ENCODE measurements at regions not wholly inside any gene's neighbourhood (a gene's known extent, or its start where the extent isn't known, plus 50 kb on each side); places are given as distances from the start of the nearest gene placed in this dataset.

DNA sequence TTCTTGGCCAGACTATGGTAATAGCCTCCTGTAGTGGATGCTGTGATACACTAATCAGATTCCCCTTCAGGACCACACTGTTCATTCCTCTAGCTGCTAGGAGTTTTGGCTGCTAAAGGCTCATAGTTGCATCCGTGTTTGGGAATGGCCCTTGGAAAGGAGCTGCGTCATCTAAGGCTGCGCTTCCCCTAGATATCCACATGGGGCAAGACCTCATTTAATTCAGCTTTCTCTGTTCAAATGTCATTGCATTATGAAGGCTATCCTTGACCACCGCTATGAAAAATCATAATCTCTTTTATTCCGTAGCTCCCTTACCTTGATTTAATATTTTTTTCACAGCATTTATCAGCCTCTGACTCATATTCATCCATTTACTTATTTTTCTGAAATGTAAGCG is 258.3 kb upstream of the NR4A3 start:
- Histone ChIP-seq H3K4me1 (no peaks in the 10 kb centered on the region), H3K27ac (no peak overlapping the region), H3K4me2 (no peak overlapping the region), H3K9me3 (no peaks in the 10 kb centered on the region), H3K4me3 (no peak overlapping the region)
- DNase-seq (ENCODE audit: low read depth in 1 of 2, low spot score in 1 of 2) (peak in 1 of 2 experiments; percentile 30), ATAC-seq (peak; percentile 71 to 87; a peak in 5 of 6 replicates), FAIRE-seq (no peak)
- ChIA-PET CTCF (interaction anchor here (1.3 kb wide), 2 partner anchors 9 to 13 kb away, joined by 3 to 6 read pairs; no protein-coding TSS in a partner anchor), POLR2A (no interaction called here)
- no peak for TF ChIP-seq MAZ (IDR thresholded peaks at IDR 0.05; ENCODE audit: borderline replicate concordance, low read depth, low read length)
- no peak for TF ChIP-seq NFE2L2 (conservative IDR thresholded peaks at IDR 0.05; ENCODE audit: low read length)
- no peak for TF ChIP-seq KDM1A (IDR thresholded peaks at IDR 0.05; ENCODE audit: low read depth)
- TF ChIP-seq SREBF2 (IDR thresholded peaks at IDR 0.05), result no peak
- TF ChIP-seq KDM5A (IDR thresholded peaks at IDR 0.05), result no peak
- TF ChIP-seq, protein P1, sequence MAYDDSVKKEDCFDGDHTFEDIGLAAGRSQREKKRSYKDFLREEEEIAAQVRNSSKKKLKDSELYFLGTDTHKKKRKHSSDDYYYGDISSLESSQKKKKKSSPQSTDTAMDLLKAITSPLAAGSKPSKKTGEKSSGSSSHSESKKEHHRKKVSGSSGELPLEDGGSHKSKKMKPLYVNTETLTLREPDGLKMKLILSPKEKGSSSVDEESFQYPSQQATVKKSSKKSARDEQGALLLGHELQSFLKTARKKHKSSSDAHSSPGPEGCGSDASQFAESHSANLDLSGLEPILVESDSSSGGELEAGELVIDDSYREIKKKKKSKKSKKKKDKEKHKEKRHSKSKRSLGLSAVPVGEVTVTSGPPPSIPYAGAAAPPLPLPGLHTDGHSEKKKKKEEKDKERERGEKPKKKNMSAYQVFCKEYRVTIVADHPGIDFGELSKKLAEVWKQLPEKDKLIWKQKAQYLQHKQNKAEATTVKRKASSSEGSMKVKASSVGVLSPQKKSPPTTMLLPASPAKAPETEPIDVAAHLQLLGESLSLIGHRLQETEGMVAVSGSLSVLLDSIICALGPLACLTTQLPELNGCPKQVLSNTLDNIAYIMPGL (CRISPR knock-in tag; IDR thresholded peaks at IDR 0.05; ENCODE audit: borderline replicate concordance), result no peak
- no peak for TF ChIP-seq RFX5 (IDR thresholded peaks at IDR 0.05)
- WGBS (ENCODE audit: missing lambda C conversion rate), result 34% methylated on average over 6 of the region's 6 CpGs

DNA sequence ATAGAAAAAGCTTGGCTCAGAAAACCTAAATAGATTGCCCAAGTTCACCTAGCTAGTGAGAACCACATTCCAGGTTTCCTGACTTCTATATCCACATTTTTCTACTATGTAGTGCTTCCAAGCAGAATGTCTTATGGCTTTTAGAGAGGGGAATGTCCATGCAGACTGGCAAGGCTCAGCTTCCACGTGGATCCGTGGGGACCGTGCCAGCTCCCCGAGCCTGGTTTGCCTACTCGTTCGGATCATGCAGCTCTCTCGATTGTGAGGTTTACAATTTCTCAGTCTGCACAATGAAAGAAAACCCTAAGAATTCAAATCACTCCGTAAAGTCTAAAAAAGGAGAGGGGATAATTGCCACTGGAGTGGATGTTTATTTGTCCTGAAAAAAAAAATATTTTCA is 256.5 kb upstream of the NR4A3 start:
- no peak for DNase-seq (ENCODE audit: low read depth in 1 of 2, low spot score in 1 of 2)
- POLR2A ChIA-PET, result no interaction called here
- Histone ChIP-seq H3K4me1 (no peaks in the 10 kb centered on the region), H3K27ac (no peak overlapping the region), H3K9me3 (no peaks in the 10 kb centered on the region), H3K4me2 (no peak overlapping the region), H3K4me3 (no peak overlapping the region)
- CTCF ChIA-PET, result no interaction called here
- TF ChIP-seq CEBPB (IDR thresholded peaks at IDR 0.05) (no peak), ZSCAN20 (CRISPR knock-in tag; IDR thresholded peaks at IDR 0.05) (no peak), TFCP2L1 (CRISPR knock-in tag; IDR thresholded peaks at IDR 0.05) (no peak), POLR2AphosphoS2 (conservative IDR thresholded peaks at IDR 0.05; ENCODE audit: low read length) (no peak), HOXA7 (CRISPR knock-in tag; IDR thresholded peaks at IDR 0.05) (no peak)
- FAIRE-seq, result no peak
- no peak for ATAC-seq
- WGBS (ENCODE audit: missing lambda C conversion rate), result 3% methylated on average over 8 of the region's 8 CpGs

DNA sequence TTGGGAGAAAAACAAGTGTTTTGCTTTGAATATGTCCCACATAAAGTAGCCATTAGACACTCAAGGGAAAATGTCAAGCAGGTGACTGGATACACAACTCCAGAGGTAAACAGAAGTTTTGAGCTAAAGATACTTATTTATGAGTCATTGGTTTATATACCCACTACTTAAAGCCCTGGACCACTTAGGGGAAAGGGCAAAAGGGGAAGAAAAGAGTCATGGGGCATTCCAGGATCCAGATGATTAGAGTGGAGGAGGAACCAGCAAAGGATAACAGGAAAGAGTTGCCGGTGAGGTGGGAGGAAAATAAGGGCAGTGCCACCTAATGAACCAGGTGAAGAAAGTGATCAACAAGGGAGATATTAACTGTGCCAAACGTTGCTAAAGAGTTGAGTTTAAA is 254.2 kb upstream of the NR4A3 start:
- no peak for TF ChIP-seq POLR2AphosphoS2 (conservative IDR thresholded peaks at IDR 0.05; ENCODE audit: low read length)
- no peak for TF ChIP-seq KDM1A (IDR thresholded peaks at IDR 0.05; ENCODE audit: low read depth)
- TF ChIP-seq, protein P2, sequence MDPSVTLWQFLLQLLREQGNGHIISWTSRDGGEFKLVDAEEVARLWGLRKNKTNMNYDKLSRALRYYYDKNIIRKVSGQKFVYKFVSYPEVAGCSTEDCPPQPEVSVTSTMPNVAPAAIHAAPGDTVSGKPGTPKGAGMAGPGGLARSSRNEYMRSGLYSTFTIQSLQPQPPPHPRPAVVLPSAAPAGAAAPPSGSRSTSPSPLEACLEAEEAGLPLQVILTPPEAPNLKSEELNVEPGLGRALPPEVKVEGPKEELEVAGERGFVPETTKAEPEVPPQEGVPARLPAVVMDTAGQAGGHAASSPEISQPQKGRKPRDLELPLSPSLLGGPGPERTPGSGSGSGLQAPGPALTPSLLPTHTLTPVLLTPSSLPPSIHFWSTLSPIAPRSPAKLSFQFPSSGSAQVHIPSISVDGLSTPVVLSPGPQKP (IDR thresholded peaks at IDR 0.05; ENCODE audit: low read depth, low read length), result no peak
- no peak for TF ChIP-seq FOXS1 (CRISPR knock-in tag; IDR thresholded peaks at IDR 0.05)
- TF ChIP-seq FOSL2 (IDR thresholded peaks at IDR 0.05), result no peak
- TF ChIP-seq FOSL2 (CRISPR knock-in tag; IDR thresholded peaks at IDR 0.05), result no peak
- TF ChIP-seq, protein P3, sequence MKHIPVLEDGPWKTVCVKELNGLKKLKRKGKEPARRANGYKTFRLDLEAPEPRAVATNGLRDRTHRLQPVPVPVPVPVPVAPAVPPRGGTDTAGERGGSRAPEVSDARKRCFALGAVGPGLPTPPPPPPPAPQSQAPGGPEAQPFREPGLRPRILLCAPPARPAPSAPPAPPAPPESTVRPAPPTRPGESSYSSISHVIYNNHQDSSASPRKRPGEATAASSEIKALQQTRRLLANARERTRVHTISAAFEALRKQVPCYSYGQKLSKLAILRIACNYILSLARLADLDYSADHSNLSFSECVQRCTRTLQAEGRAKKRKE (CRISPR knock-in tag; IDR thresholded peaks at IDR 0.05; ENCODE audit: low read depth), result no peak
- TF ChIP-seq, protein P4, sequence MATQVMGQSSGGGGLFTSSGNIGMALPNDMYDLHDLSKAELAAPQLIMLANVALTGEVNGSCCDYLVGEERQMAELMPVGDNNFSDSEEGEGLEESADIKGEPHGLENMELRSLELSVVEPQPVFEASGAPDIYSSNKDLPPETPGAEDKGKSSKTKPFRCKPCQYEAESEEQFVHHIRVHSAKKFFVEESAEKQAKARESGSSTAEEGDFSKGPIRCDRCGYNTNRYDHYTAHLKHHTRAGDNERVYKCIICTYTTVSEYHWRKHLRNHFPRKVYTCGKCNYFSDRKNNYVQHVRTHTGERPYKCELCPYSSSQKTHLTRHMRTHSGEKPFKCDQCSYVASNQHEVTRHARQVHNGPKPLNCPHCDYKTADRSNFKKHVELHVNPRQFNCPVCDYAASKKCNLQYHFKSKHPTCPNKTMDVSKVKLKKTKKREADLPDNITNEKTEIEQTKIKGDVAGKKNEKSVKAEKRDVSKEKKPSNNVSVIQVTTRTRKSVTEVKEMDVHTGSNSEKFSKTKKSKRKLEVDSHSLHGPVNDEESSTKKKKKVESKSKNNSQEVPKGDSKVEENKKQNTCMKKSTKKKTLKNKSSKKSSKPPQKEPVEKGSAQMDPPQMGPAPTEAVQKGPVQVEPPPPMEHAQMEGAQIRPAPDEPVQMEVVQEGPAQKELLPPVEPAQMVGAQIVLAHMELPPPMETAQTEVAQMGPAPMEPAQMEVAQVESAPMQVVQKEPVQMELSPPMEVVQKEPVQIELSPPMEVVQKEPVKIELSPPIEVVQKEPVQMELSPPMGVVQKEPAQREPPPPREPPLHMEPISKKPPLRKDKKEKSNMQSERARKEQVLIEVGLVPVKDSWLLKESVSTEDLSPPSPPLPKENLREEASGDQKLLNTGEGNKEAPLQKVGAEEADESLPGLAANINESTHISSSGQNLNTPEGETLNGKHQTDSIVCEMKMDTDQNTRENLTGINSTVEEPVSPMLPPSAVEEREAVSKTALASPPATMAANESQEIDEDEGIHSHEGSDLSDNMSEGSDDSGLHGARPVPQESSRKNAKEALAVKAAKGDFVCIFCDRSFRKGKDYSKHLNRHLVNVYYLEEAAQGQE (IDR thresholded peaks at IDR 0.05), result no peak
- no peak for TF ChIP-seq CBX8 (IDR thresholded peaks at IDR 0.05)
- no peak for TF ChIP-seq BHLHE40 (IDR thresholded peaks at IDR 0.05; ENCODE audit: low read depth, low read length)
- ATAC-seq (no peak), DNase-seq (ENCODE audit: low read depth in 1 of 2, low spot score in 1 of 2) (no peak), FAIRE-seq (no peak)
- POLR2A ChIA-PET, result no interaction called here
- Histone ChIP-seq H3K27ac (no peak overlapping the region), H3K4me1 (no peaks in the 10 kb centered on the region), H3K4me2 (no peak overlapping the region), H3K4me3 (no peak overlapping the region), H3K9me3 (no peaks in the 10 kb centered on the region)
- CTCF ChIA-PET, result interaction anchor here (1.8 kb wide), 1 partner anchor 9 kb away, joined by 9 read pairs; no protein-coding TSS in a partner anchor
- WGBS (ENCODE audit: missing lambda C conversion rate), result 25% methylated on average over 2 of the region's 2 CpGs
